ENCODE measurements at regions not wholly inside any gene's neighbourhood (a gene's known extent, or its start where the extent isn't known, plus 50 kb on each side); places are given as distances from the start of the nearest gene placed in this dataset.

GRCh38 chr18:51623653-51624052, 426.2 kb upstream of the MEX3C start:
- WGBS (ENCODE audit: insufficient coverage): no CpG with 5 or more reads among the region's 1 CpG

GRCh38 chr18:51630706-51631105, 433.2 kb upstream of the MEX3C start:
- Mint-ChIP-seq H3K4me3 (no peak overlapping the region), H3K27me3 (ENCODE audit: low read depth in 3 of 3) (no peaks in the 10 kb centered on the region), H3K27ac (no peak overlapping the region), H3K36me3 (no peaks in the 10 kb centered on the region), H3K9me3 (peaks cover 0 to 9% (median 2%) of the 10 kb centered on the region in 7 donors), H3K4me1 (no peaks in the 10 kb centered on the region)
- no peaks in the 10 kb centered on the region for H3K4me1 ChIP-seq (ENCODE audit: control insufficient read depth in 1 of 2, insufficient read depth in 2 of 2, low read length in 2 of 2)
- H3K36me3 ChIP-seq (replicated peaks in 1 of 2; ENCODE audit: control insufficient read depth in 1 of 2, insufficient read depth in 2 of 2, low read length in 2 of 2): no peaks in the 10 kb centered on the region
- no peak overlapping the region for H2AFZ ChIP-seq (ENCODE audit: insufficient read depth, low read depth, low read length, poor library complexity, severe bottlenecking)
- H3K27me3 ChIP-seq (ENCODE audit: control insufficient read depth in 2 of 2, insufficient read depth in 2 of 2, low read length in 2 of 2): no peaks in the 10 kb centered on the region
- H3K79me2 ChIP-seq (ENCODE audit: insufficient read depth, low read length): no peaks in the 10 kb centered on the region
- H3K27ac ChIP-seq (ENCODE audit: low read depth in 1 of 2, low read length in 2 of 2): no peak overlapping the region
- H3K9ac ChIP-seq (ENCODE audit: insufficient read depth, low read length, poor library complexity, severe bottlenecking): no peak overlapping the region
- no peak overlapping the region for H3K4me3 ChIP-seq (replicated peaks in 1 of 3; ENCODE audit: low read depth in 2 of 3, low read length in 3 of 3)
- intact Hi-C loops (cut with micrococcal nuclease): no loop called here
- no peak for DNase-seq
- TF ChIP-seq CTCF (IDR thresholded peaks at IDR 0.05): no peak
- peaks cover 0 to 6% of the 10 kb centered on the region in 2 donors for H3K9me3 ChIP-seq (replicated peaks in 1 of 2; ENCODE audit: control insufficient read depth in 1 of 2, insufficient read depth in 1 of 2, low read length in 2 of 2)
- no peaks in the 10 kb centered on the region for H4K20me1 ChIP-seq (ENCODE audit: insufficient read depth, low read length)
- no peak overlapping the region for H3K4me2 ChIP-seq (replicated peaks; ENCODE audit: extremely low read depth, low read length, poor library complexity, severe bottlenecking)

More at GRCh38 chr18:51623653-51624052, 426.2 kb upstream of the MEX3C start:
- intact Hi-C loops (cut with micrococcal nuclease): no loop called here
- no peaks in the 10 kb centered on the region for H3K36me3 Mint-ChIP-seq
- Histone ChIP-seq H3K27me3 (ENCODE audit: control insufficient read depth in 2 of 2, insufficient read depth in 2 of 2, low read length in 2 of 2) (no peaks in the 10 kb centered on the region), H3K4me3 (replicated peaks in 1 of 3; ENCODE audit: low read depth in 2 of 3, low read length in 3 of 3) (no peak overlapping the region), H3K79me2 (ENCODE audit: insufficient read depth, low read length) (no peaks in the 10 kb centered on the region), H3K4me2 (replicated peaks; ENCODE audit: extremely low read depth, low read length, poor library complexity, severe bottlenecking) (no peak overlapping the region), H3K4me1 (ENCODE audit: control insufficient read depth in 1 of 2, insufficient read depth in 2 of 2, low read length in 2 of 2) (no peaks in the 10 kb centered on the region), H3K9ac (ENCODE audit: insufficient read depth, low read length, poor library complexity, severe bottlenecking) (no peak overlapping the region), H3K27ac (ENCODE audit: low read depth in 1 of 2, low read length in 2 of 2) (no peak overlapping the region), H2AFZ (ENCODE audit: insufficient read depth, low read depth, low read length, poor library complexity, severe bottlenecking) (no peak overlapping the region), H3K36me3 (replicated peaks in 1 of 2; ENCODE audit: control insufficient read depth in 1 of 2, insufficient read depth in 2 of 2, low read length in 2 of 2) (no peaks in the 10 kb centered on the region), H3K9me3 (replicated peaks in 1 of 2; ENCODE audit: control insufficient read depth in 1 of 2, insufficient read depth in 1 of 2, low read length in 2 of 2) (no peaks in the 10 kb centered on the region), H4K20me1 (ENCODE audit: insufficient read depth, low read length) (no peaks in the 10 kb centered on the region)
- no peak overlapping the region for H3K4me3 Mint-ChIP-seq
- no peak overlapping the region for H3K27ac Mint-ChIP-seq
- peaks cover 2 to 10% (median 3%) of the 10 kb centered on the region in 3 donors for H3K27me3 Mint-ChIP-seq (ENCODE audit: low read depth in 3 of 3)
- no peak for TF ChIP-seq CTCF (IDR thresholded peaks at IDR 0.05)
- H3K9me3 Mint-ChIP-seq: peaks cover 0 to 5% (median 0%) of the 10 kb centered on the region in 7 donors
- no peak for DNase-seq
- no peaks in the 10 kb centered on the region for H3K4me1 Mint-ChIP-seq

Data from CD14-positive monocyte (primary cell).